Fibroblast of peridontal ligament (primary cell): ENCODE measurements at regions not wholly inside any gene's neighbourhood (a gene's known extent, or its start where the extent isn't known, plus 50 kb on each side); places are given as distances from the start of the nearest gene placed in this dataset.

Experiments
- DNase-seq: peaks from one replicate; pipeline ENCODE4 v3.0.0-alpha.2; 2010; ENCODE audit errors: extremely low read depth

DNA sequence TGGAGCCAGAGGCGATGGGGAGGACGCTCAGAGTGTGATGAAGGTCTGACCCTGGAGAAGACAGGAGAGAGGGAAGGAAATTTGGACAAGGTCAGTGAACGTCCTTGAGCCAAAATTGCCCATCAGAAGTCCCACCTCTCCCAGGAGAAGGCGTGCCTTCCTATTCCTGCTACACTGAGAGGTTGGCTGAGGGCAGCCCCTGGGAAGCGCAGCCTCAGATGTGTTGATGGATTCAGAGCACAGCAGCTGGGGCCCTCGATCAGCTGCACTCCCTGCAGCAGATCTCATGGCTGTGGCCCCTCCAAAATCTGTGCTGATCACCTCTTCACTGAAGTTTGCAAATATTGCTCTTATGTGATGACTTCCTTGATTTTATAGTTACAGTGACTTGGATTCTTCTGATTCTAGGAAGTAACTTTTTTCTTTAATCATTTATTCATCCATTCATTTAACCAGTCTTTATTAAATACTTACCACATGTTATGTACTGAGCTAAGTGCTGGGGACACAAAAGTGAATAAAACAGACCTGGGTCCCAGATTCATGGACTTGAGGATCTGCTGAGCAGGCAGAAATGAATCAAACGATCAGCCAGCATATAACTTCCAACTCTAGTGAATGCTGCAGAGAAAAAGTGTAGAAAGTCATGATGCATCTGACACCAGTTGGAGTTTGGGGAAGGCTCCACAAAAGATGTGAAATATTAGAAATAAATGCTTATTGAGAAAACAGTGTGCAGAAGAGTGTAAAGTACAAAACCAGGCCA lies 69.6 kb upstream of the ARMC2 start:
- DNase-seq: no peak

DNA sequence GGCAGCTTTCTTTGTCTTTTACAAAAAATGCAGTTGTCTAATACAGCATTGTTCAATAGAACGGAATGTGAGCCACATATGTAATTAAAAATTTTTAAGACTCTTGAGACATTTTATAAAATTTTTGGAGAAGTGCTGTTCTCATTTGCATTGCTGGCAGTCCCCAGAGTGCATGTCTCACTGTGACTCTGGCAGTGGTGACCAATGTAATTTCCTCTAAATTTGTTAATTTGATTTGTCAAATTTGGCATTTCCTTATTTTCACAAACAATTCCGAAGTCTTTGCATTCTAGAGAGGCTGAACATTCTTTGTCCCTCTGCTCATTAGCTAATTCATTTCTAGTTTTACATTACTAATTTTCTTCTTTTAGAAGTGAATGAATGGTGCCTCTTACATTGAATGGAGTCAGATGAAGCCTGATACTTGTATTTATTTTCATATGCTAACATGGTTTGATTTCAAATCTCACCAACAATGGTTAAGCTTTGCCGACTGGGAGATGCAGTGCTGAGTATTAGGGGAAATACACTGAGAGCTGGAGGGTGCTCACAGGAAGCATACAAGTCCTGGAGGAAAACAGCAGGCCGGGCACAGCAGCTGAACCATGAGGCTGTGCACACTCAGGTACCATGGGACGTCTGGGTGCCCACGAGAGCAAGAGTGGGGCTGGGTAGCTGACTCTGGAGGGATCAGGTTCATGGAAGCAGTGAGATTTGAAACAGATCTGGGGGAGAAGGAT lies 68.5 kb upstream of the ARMC2 start:
- DNase-seq: no peak

GRCh38 chr6:108780784-108781183 lies 67.4 kb upstream of the ARMC2 start:
- DNase-seq: no peak

DNA sequence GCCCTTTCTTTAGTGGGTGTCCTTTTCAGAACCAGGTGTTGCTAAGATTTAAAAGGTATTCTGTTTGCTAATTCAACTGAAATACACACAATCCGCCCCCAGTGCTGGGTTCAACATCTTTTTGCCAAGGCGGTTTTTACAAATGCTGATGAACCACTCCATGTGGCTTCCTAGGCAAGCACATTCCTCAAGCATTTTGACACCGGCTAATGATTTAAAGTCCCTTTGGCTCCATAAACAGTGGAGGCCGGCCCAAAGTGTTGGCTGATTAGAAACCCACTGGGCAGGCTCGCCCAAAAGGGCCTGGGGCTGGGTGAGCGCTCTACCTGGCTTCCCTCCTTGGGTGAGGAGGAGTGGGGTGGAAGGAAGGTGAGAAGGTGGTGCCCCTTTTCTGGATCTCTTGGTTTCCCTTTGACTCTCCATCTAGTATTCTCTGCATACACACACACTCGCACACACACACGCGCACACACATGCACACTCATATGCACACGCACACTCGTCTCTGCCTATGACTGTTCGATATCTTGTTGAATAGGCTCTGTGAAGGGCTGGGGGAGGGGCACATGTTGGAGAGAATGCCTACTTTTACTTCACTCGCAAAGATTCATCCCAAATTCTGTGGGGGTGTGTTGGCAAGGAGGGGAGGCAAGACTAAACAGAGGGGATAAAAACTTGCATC lies 66.7 kb upstream of the ARMC2 start:
- no peak for DNase-seq

DNA sequence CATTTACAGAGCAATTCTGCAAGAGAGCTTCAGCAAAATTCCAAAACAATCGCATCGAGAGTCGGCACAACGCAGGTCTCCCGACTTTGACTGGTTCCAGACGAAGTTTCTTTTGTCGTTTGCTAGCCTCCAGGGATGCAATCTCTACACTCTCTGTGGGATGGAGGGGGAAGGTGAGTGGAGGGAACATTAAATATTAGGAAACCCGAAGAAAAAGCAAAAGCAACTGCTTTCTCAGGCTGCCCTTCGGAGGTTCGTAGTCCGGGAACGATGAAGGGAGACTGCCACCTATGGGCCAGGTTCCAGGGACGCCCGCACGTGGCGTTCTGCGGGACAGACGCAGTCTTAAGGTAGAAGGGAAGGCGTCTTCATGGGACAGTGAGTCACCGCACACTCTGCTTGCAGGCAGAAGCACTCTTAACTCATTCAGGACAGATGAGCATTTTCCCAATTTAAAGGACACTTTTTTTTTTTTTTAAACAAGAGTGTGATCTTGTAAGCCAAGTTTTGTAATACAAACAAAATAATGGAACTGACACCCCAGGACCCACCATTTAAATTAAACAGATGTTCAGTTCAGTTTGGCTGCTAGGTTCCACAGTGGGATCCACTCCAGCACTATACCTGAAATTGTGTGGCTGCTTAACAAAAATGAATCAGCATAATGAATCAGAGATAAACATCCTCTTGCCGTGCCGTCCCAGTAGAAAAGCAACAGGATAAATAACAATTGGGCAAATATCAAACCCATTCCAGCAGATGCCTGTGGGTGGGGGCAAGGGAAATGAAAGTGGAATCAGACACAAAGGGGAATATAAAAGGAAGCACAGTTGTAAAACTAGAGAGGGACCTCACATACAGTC lies 65.8 kb upstream of the ARMC2 start:
- peak; percentile 78 for DNase-seq

DNA sequence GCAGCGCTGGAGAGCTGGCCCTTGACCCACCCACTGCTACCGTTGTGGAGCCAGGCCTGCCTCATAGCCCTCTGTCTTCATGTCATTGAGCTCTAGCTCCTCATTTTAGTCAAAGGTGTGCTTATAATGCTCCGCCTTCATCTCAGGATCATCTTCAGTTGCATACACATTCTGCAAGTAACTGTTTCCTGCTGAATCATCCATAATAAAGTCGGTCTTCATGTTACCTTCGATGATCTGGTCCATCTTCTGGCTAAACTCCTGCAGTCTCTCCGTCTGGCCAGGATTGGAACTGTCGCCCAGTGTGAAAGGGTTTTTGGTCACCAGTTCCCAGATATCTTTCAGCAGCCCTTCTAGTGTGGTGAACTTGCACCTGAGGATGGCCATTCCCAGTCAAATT lies 62.6 kb upstream of the ARMC2 start:
- DNase-seq: no peak

- DNase-seq: no peak
These were observed 59.8 kb upstream of the ARMC2 start for GRCh38 chr6:108788416-108788815.

- DNase-seq: no peak
These were observed 58.7 kb upstream of the ARMC2 start for GRCh38 chr6:108789475-108789874.

GRCh38 chr6:108791700-108792099 lies 56.5 kb upstream of the ARMC2 start:
- DNase-seq: no peak

- no peak for DNase-seq
These were observed 54.5 kb upstream of the ARMC2 start for GRCh38 chr6:108793516-108794251.

- no peak for DNase-seq
These were observed 53.1 kb upstream of the ARMC2 start for GRCh38 chr6:108795122-108795521.

GRCh38 chr6:108795814-108796213 lies 52.4 kb upstream of the ARMC2 start:
- DNase-seq: no peak

- no peak for DNase-seq
These were observed 51.3 kb upstream of the ARMC2 start for GRCh38 chr6:108796875-108797274.

DNA sequence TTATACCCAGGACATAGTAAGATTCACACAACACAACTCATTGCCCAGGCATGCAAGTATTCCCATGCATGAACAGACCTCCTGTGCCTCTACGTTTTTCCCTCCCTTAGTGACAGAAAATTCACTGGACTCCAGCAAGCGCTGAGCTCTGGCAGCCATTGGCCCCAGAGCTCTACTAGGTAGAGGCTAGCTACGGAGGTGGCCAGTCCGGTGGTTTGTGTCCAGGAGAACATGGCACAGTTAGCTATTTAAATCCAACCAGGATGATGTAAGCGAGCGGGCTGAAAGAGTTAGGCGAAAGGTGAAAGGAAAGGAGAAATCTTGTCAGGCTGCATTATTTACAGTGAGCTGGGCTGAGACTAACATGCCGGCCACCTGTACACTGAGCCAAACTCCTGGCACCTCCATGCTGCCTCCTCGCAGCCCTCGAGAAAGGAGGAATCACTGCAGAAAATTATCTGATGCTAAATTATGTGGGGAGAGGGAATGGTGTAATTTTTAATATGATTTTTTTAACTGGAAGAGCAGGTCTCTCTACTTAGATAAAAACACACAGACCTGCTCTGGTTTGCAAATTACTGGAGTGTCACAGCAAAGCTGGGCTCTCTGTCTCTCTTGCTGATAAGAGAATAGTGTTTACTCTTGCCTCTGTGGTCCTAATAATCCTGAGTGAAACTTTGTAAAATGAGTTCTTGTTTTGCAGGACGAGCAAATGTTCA lies 50.1 kb upstream of the ARMC2 start:
- no peak for DNase-seq
